Epithelial cell of esophagus (primary cell): ENCODE measurements at regions not wholly inside any gene's neighbourhood (a gene's known extent, or its start where the extent isn't known, plus 50 kb on each side); places are given as distances from the start of the nearest gene placed in this dataset.

Experiments
- DNase-seq: peaks from one replicate; pipeline ENCODE4 v3.0.0; 2010; ENCODE audit warnings: low read depth
- H3K4me3 ChIP-seq: 2 replicates; pipeline ENCODE4 v1.5.1; 2011; ENCODE audit warnings: mild to moderate bottlenecking, low read length, control low read depth
- CTCF ChIP-seq: IDR thresholded peaks from 2 replicates; pipeline ENCODE4 v1.5.1; 2011; ENCODE audit warnings: low read depth, mild to moderate bottlenecking, low read length, control low read depth, inconsistent platforms; ENCODE audit not compliant: insufficient read depth; ENCODE audit errors: missing control alignments

- H3K4me3 ChIP-seq = no peak overlapping the region
- no peak for DNase-seq
- TF ChIP-seq CTCF = no peak
These were observed 92.9 kb downstream of the PAX1 start for GRCh38 chr20:21798384-21798783.

- no peak overlapping the region for H3K4me3 ChIP-seq
- TF ChIP-seq CTCF = no peak
- no peak for DNase-seq
These were observed 90.6 kb downstream of the PAX1 start for GRCh38 chr20:21796059-21796458.

GRCh38 chr20:21788082-21788481, 82.6 kb downstream of the PAX1 start:
- DNase-seq = no peak
- TF ChIP-seq CTCF = no peak
- no peak overlapping the region for H3K4me3 ChIP-seq

GRCh38 chr20:21781446-21782075, 76.1 kb downstream of the PAX1 start:
- TF ChIP-seq CTCF = no peak
- no peak overlapping the region for H3K4me3 ChIP-seq
- DNase-seq = no peak

GRCh38 chr20:21780528-21780927, 75.1 kb downstream of the PAX1 start:
- DNase-seq = no peak
- no peak for TF ChIP-seq CTCF
- no peak overlapping the region for H3K4me3 ChIP-seq
